Myocyte (in vitro differentiated cells): ENCODE measurements at regions not wholly inside any gene's neighbourhood (a gene's known extent, or its start where the extent isn't known, plus 50 kb on each side); places are given as distances from the start of the nearest gene placed in this dataset.
A peak's percentile ranks its signal among the peaks of the same experiment; 100 is the strongest.

Experiments used
- DNase-seq: peaks from one replicate; pipeline ENCODE4 v3.0.0-alpha.2; 2012; ENCODE audit warnings: low read depth

DNA sequence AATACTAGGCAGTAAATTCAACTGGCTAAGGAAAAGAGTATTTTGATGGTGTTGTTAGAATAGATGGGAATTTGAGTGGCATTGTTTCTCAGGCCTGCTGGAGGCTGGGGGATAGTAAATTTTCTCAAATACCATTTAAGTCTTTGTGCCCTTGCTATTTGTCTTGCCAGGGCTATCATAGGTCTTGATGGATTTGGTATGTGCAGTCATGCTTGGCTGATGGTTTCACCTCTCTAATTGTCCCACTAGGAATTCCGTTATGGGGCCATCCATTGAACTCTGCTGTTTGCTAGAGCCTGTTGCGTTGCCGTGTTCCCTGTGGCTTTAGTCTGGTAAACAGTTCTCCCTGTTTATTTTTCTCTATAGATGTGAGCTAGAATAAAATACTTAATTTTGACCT lies 438.1 kb upstream of the FAM98A start:
- DNase-seq = no peak

- no peak for DNase-seq
These were observed 432.0 kb upstream of the FAM98A start for GRCh38 chr2:34031097-34031496.

DNA sequence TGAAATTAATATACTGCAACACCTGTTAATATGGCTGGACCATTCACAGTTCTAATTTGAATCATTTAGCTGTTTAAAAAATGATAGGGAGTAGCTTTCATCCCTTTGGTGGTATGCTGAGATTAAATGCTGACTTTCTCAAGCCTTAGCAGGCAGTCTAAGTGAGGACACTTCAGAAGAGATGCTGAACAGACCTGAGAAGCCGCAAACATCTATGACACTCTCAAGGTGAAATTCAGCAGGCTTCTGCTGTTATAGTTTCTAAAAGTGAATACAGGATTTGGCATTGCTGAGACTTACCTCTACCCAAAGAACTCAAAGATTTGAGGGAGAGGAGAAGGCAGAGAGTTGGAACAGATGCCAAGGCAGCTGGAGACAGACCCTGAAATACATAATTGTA lies 431.2 kb upstream of the FAM98A start:
- DNase-seq = no peak

- no peak for DNase-seq
These were observed 430.0 kb upstream of the FAM98A start for GRCh38 chr2:34029073-34029472.

- DNase-seq = no peak
These were observed 426.1 kb upstream of the FAM98A start for GRCh38 chr2:34025196-34025595.

GRCh38 chr2:34012715-34013302 lies 413.7 kb upstream of the FAM98A start:
- peak; percentile 2 for DNase-seq

GRCh38 chr2:34011684-34012083 lies 412.6 kb upstream of the FAM98A start:
- no peak for DNase-seq

- no peak for DNase-seq
These were observed 406.8 kb upstream of the FAM98A start for GRCh38 chr2:34005901-34006300.

GRCh38 chr2:34004936-34005335 lies 405.8 kb upstream of the FAM98A start:
- DNase-seq = no peak

GRCh38 chr2:34003795-34004194 lies 404.7 kb upstream of the FAM98A start:
- DNase-seq = no peak

DNA sequence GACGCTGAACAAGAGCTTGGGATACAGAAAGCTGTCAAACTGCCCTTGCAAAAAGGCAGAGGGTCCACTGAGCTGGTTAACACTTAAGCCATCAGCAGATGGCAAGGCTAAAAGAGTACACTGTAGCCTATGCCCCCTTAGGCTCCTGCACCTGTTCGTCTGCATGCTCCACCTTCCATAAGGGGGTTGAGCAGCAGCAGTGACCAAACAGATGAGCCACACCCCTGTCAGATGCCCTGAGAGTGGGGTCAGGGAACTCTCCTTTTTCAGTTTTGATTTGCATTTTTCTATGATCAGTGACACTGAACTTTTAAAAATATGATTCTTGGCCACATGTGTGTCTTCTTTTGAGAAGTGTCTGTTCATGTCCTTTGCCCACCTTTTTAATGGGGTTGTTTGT lies 402.5 kb upstream of the FAM98A start:
- no peak for DNase-seq

GRCh38 chr2:33984131-33984530 lies 385.0 kb upstream of the FAM98A start:
- no peak for DNase-seq

DNA sequence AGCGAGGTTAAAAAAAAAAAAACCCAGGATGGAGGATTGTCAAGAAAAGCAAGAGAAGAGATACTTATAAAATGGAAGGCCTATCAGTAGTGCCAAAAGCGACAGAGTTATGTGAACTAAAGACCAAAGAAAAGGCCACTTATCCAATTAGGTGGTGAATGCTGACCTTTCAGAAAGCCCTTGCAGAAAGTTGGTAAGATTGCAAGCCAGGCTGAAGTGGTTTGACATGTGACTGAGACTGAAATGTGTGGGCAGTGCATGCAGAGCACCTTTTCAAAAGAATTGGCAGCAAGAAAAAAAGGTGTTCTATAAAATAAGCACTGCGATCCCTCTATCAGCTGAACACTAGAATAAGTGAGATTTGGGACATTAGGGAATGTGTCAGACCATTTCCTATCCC lies 379.4 kb upstream of the FAM98A start:
- DNase-seq = no peak

DNA sequence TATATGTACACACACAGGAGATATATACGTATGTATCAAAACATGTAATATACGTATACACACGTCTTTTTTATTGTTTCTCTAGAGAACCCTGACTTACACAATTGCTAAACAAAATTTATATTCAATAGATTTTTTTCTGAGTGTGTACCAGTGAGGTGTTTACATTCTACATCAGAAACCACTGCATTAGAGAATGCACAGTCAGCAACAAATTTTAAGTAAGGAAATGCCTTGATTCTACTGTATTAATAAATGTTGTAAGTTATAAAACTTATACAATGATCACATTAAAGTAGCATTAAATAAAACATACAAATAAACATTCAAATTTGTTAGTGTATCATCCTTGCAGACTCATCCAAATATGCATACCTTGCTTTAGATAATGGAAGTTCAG lies 376.4 kb upstream of the FAM98A start:
- no peak for DNase-seq

DNA sequence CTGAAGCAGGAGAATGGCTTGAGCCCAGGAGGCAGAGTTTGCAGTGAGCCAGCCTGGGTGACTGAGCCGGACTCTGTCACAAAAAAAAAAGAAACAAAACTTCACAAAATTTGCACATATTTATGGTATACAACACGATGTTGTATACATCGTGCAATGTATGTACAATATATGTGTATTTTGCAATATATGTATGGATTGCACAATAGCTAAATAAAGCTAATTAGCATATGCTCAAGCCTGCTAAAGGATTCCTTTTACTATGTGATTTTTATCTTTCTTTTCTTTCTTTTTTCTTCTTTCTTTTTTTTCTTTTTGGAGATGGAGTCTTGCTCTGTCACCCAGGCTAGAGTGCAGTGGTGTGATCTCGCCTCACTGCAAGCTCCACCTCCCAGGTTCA lies 368.0 kb upstream of the FAM98A start:
- DNase-seq = no peak

- no peak for DNase-seq
These were observed 359.5 kb upstream of the FAM98A start for GRCh38 chr2:33958591-33958990.

DNA sequence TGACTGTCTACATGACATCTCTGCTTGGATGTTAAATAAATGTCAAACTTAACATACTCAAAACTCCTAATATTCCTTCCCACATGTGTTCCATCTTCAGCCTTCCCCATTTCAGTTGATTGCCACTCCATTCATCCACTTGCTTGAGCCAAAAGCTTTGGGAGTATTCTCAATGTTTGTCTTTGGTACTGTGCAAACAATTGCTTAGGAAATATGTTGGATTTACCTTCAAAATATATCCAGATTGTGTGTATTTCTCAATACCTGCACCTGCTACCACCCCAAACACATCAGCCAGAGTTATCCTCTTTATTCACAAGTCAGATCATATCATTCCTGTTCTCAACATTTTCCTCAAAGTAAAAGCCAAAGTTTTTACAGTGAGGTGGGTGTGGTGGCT lies 350.3 kb upstream of the FAM98A start:
- no peak for DNase-seq

GRCh38 chr2:33946193-33946592 lies 347.1 kb upstream of the FAM98A start:
- no peak for DNase-seq

DNA sequence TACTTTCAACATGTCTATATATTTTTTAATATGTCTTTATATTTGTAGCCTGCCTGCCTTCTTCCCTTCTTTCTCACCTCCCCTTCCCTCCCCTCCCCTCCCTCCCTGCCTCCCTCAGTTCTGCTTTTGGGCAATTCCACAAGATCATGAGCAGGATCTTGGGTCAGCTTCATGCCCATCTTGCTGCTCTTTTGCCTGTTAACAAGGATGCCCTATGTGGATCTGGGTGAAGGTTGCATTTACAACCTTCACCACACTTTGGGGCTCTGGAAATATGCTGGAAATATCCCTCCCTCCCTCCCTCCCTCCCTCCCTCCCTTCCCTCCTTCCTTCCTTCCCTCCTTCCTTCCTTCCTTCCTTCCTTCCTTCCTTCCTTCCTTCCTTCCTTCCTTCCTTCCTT lies 334.1 kb upstream of the FAM98A start:
- DNase-seq = no peak

DNA sequence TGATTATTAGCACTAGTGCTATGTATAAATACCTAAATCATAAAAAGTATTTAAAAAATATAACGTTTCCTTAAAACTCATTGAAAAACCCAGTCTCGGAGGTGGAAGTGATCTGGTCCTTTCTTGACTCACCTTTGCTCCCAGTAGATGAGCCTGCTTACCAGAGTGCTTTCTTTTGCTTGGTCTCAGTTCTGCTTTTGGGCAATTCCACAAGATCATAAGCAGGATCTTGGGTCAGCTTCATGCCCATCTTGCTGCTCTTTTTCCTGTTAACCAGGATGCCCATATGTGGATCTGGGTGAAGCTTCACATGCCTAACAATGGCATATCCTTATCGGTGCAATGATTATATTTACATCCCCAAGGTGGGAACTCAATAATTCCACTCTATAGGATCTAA lies 332.1 kb upstream of the FAM98A start:
- DNase-seq = no peak

- DNase-seq = no peak
These were observed 330.4 kb upstream of the FAM98A start for GRCh38 chr2:33929467-33929866.

GRCh38 chr2:33927756-33928155 lies 328.7 kb upstream of the FAM98A start:
- no peak for DNase-seq

DNA sequence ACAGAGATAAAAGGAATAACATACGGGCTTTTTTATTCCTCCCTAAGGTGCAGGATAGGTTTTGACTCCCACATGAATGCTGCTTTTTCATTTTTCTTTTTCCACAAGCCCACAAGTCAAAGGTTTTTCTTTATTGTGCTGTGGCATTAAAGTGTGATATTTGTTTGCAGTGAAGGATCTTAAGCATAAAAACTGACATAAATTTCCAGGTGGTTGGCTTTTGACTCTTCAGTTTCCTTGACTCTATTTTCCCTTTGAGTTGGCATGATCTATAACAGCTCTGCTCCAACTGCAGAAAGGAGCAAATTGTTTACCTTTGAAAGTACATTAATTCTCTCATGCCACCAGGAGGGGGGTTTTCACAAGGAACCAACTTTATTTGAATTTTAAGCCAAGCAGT lies 326.2 kb upstream of the FAM98A start:
- no peak for DNase-seq

DNA sequence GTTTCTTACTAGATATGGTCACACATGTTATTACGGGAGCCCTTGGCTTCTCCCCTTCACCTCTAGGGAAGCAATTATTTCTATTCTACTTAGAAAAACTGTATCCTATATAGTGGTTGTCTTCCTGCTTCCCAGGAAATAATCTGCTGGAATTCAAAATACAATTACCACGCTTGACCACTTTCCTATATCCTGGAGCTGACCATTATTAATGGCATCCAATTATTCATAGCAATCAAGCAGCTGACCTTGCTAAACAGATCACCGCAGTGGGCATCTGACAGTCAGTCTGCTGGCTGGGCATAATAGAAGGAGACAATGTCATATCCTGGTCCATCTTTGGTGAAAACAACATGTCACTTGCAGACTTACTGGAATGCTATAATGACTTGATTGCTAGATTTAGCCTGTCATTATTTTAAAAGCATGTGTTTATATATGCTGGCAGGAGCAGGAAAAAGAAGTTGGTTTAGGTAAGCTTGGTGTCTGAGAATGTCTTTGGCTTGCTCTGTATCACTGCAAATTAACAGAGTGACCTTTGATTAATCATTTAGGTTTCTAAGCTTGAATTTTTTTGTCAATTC lies 325.6 kb upstream of the FAM98A start:
- DNase-seq = no peak
